Hematopoietic multipotent progenitor cell (in vitro differentiated cells): ENCODE measurements at regions not wholly inside any gene's neighbourhood (a gene's known extent, or its start where the extent isn't known, plus 50 kb on each side); places are given as distances from the start of the nearest gene placed in this dataset.
"Not testable (repeated sequence)": the region's sequence is repeated elsewhere in the genome, so short reads cannot be mapped to it uniquely, and the experiment has no call there.

Source experiments
- DNase-seq, 3 donors: peaks; one replicate each; pipeline ENCODE4 v3.0.0-alpha.2; 2011 to 2015; ENCODE audit warnings: low read depth in 2 of 3, low spot score in 2 of 3

DNA sequence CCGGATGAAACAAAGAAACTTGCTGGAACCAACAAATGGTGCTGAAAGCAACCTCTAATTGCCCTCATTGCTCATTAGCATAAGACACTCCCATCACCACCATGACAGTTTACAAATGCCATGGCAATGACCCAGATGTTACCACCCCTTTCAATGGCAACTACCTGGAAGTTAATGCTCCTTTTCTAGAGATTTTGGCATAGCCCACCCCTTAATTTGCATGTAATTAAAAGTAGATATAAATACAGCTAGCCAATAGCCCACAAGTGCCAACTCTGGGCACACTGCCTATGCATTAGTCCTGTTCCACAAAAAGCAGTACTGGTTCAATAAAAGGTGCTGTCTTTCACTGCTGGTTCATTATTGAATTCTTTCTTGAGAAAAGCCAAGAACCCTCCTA lies 410.3 kb upstream of the PPP1R2C start:
- no peak for DNase-seq

DNA sequence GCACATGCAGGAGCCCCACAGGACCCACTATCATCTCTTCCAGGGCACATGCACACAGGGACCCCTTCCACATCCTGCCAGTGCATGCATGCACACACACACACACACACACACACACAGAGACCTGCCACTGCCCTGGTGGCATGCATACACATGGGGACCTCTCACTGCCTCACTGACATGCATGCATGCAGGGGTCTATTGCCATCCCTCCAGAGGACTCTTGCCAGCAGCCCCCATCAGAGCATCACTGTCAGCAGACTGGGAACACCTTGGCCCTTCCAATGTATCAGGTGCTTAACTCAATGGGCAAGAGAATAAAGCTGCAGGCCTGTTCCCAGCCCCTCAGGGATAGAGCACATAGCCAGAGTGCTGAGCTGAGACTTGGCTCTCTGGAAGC lies 433.6 kb upstream of the PPP1R2C start:
- no peak for DNase-seq

- DNase-seq: no peak
These were observed 437.9 kb upstream of the MAOA start for GRCh38 chrX:43218198-43218597.

GRCh38 chrX:43224496-43224895 lies 431.6 kb upstream of the MAOA start:
- DNase-seq: no peak

DNA sequence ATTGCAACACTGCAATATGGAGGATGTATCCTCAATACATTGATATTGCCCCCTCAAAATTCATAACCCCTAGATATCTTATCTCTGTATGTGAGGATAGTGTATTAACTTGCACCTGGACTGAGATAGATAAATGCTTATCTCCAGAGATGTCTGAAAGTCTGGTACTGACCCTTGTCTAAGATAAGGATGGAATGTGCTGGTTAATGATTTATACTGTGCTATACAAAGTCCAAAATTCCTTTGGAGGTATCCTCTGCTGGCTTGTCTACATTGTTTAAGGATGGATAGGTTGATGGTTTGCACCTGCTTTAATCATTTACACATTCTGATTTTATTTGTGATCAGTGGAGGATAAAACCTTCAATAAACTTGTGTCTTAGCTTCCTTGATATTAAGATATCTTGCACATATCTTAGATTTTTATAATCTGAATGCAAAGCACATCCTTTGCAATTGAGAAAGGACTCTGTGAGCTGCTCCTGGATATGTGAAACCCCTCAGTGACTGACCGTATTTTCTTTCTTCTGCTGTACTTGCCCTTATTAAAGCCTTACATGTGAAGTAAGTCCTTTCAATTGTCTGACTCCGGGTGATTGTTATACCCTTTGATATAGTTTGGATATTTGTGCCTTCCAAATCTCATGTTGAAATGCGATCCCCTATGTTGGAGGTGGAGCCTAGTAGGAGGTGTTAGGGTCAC lies 430.3 kb upstream of the MAOA start:
- DNase-seq: no peak

- DNase-seq: no peak
These were observed 417.6 kb upstream of the MAOA start for GRCh38 chrX:43238461-43238945.

- no peak for DNase-seq
These were observed 416.7 kb upstream of the MAOA start for GRCh38 chrX:43239356-43239755.

GRCh38 chrX:43255596-43255995 lies 400.5 kb upstream of the MAOA start:
- no peak for DNase-seq

DNA sequence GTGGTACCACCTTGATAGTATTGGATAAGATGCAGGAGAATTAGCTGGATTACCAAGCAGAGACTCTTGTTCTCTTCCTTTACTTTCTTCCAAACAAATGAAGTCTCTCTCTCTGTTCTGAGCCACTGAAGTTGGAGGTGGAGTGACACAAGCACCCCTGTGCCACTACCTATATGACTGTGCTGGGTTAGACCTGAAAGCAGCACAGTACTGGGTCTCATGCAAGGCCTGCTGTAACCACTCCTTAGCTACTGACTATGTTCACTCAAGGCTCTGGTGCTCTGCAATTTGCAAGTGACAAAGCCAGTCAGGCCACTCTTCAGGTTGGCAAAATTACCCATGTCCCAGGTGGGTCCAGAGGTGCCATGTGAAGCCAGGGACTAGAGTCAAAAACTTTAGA lies 389.6 kb upstream of the MAOA start:
- DNase-seq: no peak

DNA sequence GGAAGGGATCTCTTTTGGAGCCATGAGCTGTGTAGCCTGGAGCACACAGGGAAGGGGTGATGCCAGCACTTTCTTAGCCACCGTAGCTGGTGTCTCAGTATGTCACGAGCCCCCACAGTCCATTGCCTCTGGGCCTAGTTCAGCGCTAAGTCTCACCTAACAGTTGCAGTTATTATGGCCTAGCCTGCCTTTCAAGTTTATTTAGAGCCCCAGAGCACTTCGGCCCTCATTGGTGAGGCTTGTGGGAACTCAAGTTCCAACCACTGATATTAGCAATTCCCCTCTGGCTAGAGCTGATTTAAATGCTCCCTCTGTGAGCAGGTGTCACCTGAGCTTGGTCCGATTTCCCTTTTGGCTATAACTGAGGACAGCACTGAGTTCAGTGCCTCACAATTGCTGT lies 388.4 kb upstream of the MAOA start:
- no peak for DNase-seq

DNA sequence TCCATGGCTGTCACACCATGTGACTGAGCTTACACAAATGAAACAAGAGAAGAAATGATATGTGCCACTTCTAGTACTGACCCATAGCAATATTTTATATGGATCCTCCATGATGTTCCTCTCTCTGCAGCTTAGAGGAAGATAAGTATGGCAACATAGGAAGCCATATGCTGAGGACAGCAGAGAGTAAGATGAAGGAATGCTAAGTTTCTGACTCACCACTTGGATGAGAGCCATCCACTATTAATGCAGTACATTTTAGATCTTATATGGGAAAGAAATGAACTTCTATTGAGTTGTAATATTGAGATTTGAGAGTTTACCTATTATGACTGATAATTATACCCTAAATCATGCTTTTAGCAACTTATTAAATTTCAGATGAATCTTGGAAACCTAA lies 386.9 kb upstream of the MAOA start:
- no peak for DNase-seq

- DNase-seq: no peak
These were observed 378.2 kb upstream of the MAOA start for GRCh38 chrX:43277879-43278278.

DNA sequence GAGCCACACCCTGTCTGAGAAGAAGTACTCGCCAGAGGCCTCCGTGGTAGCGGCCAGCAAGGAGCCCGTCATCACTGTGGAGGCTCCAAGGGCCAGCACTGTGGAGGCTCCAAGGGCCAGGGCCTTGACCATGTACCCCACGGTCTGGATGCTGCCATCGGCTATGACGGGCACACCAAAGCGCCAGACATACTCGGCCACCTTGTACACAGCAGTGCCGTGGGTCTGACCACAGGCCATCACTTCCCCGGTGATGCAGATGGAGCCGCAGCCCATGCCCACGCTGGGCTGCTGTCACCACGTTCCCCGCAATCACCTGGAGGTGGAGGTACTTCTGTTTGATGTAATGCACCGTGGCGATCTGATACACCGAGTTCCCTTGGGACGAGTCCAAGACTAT lies 377.7 kb upstream of the MAOA start:
- DNase-seq: no peak

DNA sequence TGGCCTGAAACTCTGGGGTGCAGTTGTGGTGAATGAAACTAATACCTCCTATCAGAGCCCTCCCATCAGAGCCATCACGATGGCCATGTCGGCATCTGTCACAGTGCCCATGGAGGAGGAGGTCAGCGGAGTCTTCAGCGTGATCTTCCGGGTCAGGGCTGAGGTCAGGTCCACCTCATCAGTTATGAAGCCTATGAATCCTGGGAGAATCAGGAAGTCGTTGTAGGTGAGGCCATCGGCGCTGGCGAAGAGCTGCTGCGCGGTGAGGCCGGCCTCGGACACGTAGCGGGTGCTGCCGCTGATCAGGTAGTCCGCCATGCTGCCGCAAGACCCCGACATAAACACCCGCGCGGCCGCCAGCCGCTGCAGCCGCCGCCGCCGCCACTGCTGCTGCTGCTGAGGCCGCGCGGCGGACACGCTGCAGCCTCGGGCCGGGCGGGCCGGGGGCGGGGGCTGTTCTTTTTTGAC lies 376.7 kb upstream of the MAOA start:
- no peak for DNase-seq

DNA sequence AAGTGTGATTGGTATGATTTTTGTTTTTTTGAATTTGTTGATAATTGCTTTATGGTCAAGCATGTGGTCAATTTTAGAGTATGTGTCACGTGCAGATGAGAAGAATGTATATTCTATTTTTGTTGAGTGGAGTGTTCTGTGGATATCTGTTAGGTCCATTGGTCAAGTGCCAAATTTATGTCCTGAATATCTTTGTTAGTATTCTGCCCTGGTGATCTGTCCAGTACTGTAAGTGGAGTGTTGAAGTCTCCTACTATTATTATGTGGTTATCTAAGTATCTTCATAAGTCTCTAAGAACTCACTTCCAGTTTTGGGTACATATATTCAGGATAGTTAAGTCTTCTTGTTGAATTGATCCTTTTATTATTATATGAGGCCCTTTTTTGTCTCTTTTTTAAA lies 372.9 kb upstream of the MAOA start:
- no peak for DNase-seq

DNA sequence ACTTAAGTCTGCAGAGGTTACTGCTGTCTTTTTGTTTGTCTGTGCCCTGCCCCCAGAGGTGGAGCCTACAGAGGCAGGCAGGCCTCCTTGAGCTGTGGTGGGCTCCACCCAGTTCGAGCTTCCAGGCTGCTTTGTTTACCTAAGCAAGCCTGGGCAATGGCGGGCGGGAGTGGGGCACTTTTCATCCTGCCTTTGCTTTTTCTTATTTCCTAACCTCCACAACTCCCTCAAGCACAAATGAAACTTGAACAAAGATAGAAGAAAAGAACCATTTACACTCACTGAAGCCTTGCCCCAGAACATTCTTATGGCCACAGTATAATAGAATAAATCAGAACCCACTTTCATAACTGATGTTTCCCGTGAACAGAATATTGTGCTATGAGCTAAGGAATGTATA lies 344.5 kb upstream of the MAOA start:
- DNase-seq: not testable (repeated sequence)

DNA sequence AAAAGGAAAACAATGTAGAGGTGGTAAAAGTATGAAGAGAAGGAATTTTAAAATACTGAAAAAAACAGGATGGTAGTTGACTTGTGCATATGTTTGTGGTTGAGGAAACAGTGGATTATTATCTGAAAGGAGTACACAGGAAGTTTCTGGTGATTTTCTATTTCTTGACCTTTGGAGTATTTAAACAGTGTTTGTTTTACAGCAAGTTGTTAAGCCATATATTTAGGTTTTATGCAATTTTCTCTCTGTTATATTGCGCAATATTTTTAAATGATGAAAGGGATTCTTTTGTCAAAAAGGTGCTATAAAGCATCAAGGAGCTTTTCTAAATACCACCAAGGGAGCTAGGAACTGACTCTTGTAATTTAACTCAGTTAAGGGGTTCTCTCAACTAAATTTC lies 343.1 kb upstream of the MAOA start:
- DNase-seq: no peak

- no peak for DNase-seq
These were observed 341.6 kb upstream of the MAOA start for GRCh38 chrX:43314525-43314924.

DNA sequence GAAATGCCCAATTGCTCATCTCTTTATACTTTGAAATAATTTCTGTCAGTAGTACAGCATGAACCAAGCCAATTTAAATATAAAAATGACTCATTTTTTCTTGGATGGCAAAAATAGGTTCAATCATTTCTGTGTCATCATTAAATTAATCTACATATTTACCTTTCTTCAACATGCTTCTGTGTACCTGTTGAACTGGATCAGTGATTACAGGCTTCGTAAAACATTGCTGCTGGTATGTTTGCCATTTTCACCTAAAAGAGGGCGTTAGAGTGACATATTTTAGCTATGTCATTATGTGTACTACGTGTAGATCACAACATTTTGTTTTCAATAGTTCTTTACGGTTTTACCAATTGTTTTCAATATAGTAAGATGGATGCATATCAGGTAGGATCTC lies 340.5 kb upstream of the MAOA start:
- no peak for DNase-seq

DNA sequence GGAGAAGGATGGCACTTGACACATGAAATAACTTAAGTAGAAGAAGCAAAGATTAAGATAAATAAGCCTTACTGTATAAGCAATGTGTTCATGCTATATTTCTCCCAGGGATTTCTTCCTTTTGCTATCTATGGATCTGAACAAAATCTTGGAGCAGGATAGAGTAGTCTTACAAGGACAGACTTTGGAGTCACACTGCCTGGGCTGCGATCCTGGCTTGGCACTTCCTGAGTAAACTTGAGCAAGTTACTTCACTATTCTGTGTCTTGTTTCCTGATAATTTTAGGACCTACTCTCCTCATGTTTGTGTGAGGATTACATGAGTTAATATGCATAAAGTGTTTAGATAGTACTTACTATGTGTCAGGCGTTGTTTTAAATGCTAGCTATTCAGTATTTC lies 340.0 kb upstream of the MAOA start:
- DNase-seq: no peak

- DNase-seq: no peak
These were observed 338.7 kb upstream of the MAOA start for GRCh38 chrX:43317378-43317777.

DNA sequence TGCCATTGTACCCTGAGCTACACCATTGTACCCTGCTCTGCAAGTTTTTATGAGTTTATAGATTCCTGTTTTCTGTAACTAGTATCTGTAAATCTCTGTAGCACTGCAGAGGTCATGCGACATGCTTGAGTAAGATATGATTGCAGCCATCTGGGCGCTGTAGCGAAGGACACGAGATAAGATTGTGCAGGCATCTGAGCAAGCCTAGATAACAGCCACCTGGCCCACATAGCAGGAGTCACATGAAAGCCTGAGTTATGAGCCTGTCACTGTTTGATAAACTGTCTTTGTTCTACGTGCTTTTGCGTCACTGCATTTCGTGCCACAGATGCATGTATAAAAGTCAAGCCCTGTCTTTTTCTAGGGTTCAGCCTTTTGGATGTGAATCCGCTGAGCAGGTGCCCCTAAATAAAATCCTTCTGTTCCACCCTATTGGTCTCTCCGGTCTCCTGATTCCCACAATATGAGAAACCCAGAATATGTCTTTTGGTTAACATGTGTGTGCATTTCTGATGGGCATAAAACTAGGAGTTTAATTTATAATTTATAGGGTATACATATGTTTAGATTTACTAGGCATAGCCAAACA lies 327.6 kb upstream of the MAOA start:
- DNase-seq: no peak

DNA sequence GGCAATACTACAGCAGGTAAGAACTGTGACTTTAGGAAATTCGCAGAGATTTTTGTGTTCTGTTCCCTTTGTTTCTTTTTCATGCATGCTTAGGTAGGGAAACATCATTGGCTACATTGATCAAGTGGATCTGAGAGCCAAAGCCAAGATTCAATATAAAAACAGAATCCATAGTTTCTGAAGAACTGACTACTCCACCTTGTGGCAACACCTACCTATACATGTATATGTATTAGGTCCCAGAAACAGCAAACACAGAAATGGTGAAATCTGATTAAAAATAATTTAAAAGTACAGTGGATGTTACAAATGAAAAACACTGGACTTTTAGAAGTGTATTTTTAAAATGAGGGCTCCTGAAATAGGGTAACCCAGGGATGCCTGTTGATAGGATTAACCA lies 322.6 kb upstream of the MAOA start:
- peak in 1 of 3 donors; percentile 0 for DNase-seq
